ENCODE measurements at regions not wholly inside any gene's neighbourhood (a gene's known extent, or its start where the extent isn't known, plus 50 kb on each side); places are given as distances from the start of the nearest gene placed in this dataset.

- Mint-ChIP-seq H3K4me1 (peaks cover 4% of the 10 kb centered on the region), H3K36me3 (no peaks in the 10 kb centered on the region), H3K4me3 (no peak overlapping the region), H3K27ac (no peak overlapping the region), H3K27me3 (peaks cover 57% of the 10 kb centered on the region), H3K9me3 (no peaks in the 10 kb centered on the region)
- no peak for ATAC-seq
Observed at GRCh38 chr20:51079488-51079887, 56.6 kb upstream of the KCNG1 start.

- Mint-ChIP-seq H3K27ac (no peak overlapping the region), H3K9me3 (no peaks in the 10 kb centered on the region), H3K4me1 (no peaks in the 10 kb centered on the region), H3K36me3 (no peaks in the 10 kb centered on the region), H3K27me3 (peaks cover 49% of the 10 kb centered on the region), H3K4me3 (no peak overlapping the region)
- ATAC-seq = no peak
Observed at GRCh38 chr20:51077686-51078060, 54.8 kb upstream of the KCNG1 start.

GRCh38 chr20:51076786-51077685 lies 54.1 kb upstream of the KCNG1 start:
- H3K36me3 Mint-ChIP-seq = no peaks in the 10 kb centered on the region
- no peaks in the 10 kb centered on the region for H3K9me3 Mint-ChIP-seq
- H3K4me3 Mint-ChIP-seq = no peak overlapping the region
- no peaks in the 10 kb centered on the region for H3K4me1 Mint-ChIP-seq
- ATAC-seq = no peak
- H3K27me3 Mint-ChIP-seq = peaks cover 50% of the 10 kb centered on the region
- no peak overlapping the region for H3K27ac Mint-ChIP-seq

GRCh38 chr20:51074062-51074461 lies 51.2 kb upstream of the KCNG1 start:
- Mint-ChIP-seq H3K4me1 (no peaks in the 10 kb centered on the region), H3K27ac (no peak overlapping the region), H3K27me3 (peaks cover 58% of the 10 kb centered on the region), H3K4me3 (no peak overlapping the region), H3K9me3 (no peaks in the 10 kb centered on the region), H3K36me3 (no peaks in the 10 kb centered on the region)
- no peak for ATAC-seq
